Testis (tissue), 2 donors: ENCODE measurements at regions not wholly inside any gene's neighbourhood (a gene's known extent, or its start where the extent isn't known, plus 50 kb on each side); places are given as distances from the start of the nearest gene placed in this dataset.

Source experiments
- POLR2A ChIP-seq: fragments of 450-650 bp; IDR thresholded peaks from one replicate; pipeline ENCODE4 v1.6.1; 2017; ENCODE audit warnings: antibody characterized with exemption, mild to moderate bottlenecking, moderate library complexity
- TF ChIP-seq, protein P1 (sequence below), 3 experiments: fragments of 450-650 bp in 2 of 3; fragments of 200-600 bp in 1 of 3; sonication (generic) in 1 of 3; IDR thresholded peaks; one replicate each; pipeline ENCODE4 v1.5.1; 2016 to 2019; ENCODE audit warnings: antibody characterized with exemption in 3 of 3, mild to moderate bottlenecking in 2 of 3, moderate library complexity in 1 of 3

DNA sequence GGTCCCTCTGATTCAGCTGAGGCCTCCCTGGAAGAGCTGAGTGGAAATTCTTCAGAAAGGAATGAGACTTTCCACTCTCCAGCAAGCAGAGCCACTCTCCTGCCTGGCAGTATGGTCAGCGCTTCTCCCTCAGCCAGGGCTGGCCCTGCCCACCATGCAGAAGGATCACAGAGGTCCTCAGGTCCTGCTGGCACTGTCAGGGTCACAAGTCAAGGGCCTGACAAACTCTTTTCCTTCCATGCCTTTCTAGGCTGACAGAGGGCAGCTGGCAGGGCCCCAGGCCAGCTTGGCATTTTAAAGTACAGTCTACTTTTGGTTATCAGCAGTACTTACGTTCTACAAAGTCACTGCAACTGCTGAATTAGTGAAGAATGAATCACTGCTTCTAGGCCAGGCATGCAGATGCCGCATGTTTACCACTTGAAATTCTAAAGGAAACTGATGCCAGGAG, 119.3 kb upstream of the FRMD4A start:
- TF ChIP-seq, protein P1, sequence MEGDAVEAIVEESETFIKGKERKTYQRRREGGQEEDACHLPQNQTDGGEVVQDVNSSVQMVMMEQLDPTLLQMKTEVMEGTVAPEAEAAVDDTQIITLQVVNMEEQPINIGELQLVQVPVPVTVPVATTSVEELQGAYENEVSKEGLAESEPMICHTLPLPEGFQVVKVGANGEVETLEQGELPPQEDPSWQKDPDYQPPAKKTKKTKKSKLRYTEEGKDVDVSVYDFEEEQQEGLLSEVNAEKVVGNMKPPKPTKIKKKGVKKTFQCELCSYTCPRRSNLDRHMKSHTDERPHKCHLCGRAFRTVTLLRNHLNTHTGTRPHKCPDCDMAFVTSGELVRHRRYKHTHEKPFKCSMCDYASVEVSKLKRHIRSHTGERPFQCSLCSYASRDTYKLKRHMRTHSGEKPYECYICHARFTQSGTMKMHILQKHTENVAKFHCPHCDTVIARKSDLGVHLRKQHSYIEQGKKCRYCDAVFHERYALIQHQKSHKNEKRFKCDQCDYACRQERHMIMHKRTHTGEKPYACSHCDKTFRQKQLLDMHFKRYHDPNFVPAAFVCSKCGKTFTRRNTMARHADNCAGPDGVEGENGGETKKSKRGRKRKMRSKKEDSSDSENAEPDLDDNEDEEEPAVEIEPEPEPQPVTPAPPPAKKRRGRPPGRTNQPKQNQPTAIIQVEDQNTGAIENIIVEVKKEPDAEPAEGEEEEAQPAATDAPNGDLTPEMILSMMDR (IDR thresholded peaks at IDR 0.05): no peak
- no peak for TF ChIP-seq POLR2A
